Keratinocyte (primary cell): ENCODE measurements at regions not wholly inside any gene's neighbourhood (a gene's known extent, or its start where the extent isn't known, plus 50 kb on each side); places are given as distances from the start of the nearest gene placed in this dataset.

ENCODE experiments used
- DNase-seq: peaks from one replicate; pipeline ENCODE4 v3.0.0-alpha.2; 2011; ENCODE audit warnings: low read depth, missing footprints, low spot score
- FAIRE-seq: peaks from 2 replicates; lab custom pipeline; 2011; peaks lifted over from hg19 to GRCh38; lab: Jason Lieb, UNC
- H2AFZ ChIP-seq: 2 replicates; pipeline ENCODE4 v1.6.0; 2012; ENCODE audit warnings: low read length, control low read depth, inconsistent platforms; ENCODE audit not compliant: control insufficient read depth
- H3K27ac ChIP-seq: 2 replicates; pipeline ENCODE4 v1.5.1; 2011; ENCODE audit warnings: low read length; ENCODE audit not compliant: control insufficient read depth, insufficient read depth
- H3K27me3 ChIP-seq: 3 replicates; pipeline ENCODE4 v1.6.0; 2011; ENCODE audit warnings: low read length; ENCODE audit not compliant: control insufficient read depth, insufficient read depth; ENCODE audit errors: extremely low read depth
- H3K36me3 ChIP-seq, 2 experiments: 2 replicates in 1 of 2; 3 replicates in 1 of 2; pipeline ENCODE4 v1.5.1; 2011; ENCODE audit warnings: low read length in 2 of 2, mild to moderate bottlenecking in 1 of 2; ENCODE audit not compliant: control insufficient read depth in 2 of 2, insufficient read depth in 2 of 2; ENCODE audit errors: extremely low read depth in 1 of 2
- H3K4me1 ChIP-seq: 3 replicates; pipeline ENCODE4 v1.5.1; 2011; ENCODE audit warnings: low read length; ENCODE audit not compliant: control insufficient read depth, insufficient read depth; ENCODE audit errors: extremely low read depth
- H3K4me2 ChIP-seq: 3 replicates; pipeline ENCODE4 v1.6.0; 2011; ENCODE audit warnings: low read depth, low read length; ENCODE audit not compliant: control insufficient read depth, insufficient read depth; ENCODE audit errors: extremely low read depth
- H3K4me3 ChIP-seq, 3 experiments: fragments of 200-600 bp in 1 of 3; sonication (generic) in 1 of 3; 2 replicates in 2 of 3; 3 replicates in 1 of 3; pipeline ENCODE4 v1.5.1; 2011 to 2016; ENCODE audit warnings: low read length in 3 of 3, mild to moderate bottlenecking in 3 of 3, control low read depth in 2 of 3, inconsistent platforms in 1 of 3, low read depth in 1 of 3, mixed read lengths in 1 of 3, mixed run types in 1 of 3, moderate library complexity in 1 of 3; ENCODE audit not compliant: control insufficient read depth in 2 of 3, insufficient read depth in 2 of 3; ENCODE audit errors: extremely low read depth in 1 of 3
- H3K79me2 ChIP-seq: 2 replicates; pipeline ENCODE4 v1.6.0; 2012; ENCODE audit warnings: low read length; ENCODE audit not compliant: control insufficient read depth, insufficient read depth
- H3K9ac ChIP-seq: 3 replicates; pipeline ENCODE4 v1.6.0; 2011; ENCODE audit warnings: low read length; ENCODE audit not compliant: control insufficient read depth, insufficient read depth; ENCODE audit errors: extremely low read depth
- H3K9me1 ChIP-seq: 3 replicates; pipeline ENCODE4 v1.6.0; 2011; ENCODE audit warnings: low read length; ENCODE audit not compliant: control insufficient read depth, insufficient read depth; ENCODE audit errors: extremely low read depth
- H3K9me3 ChIP-seq: 2 replicates; pipeline ENCODE4 v1.5.1; 2012; ENCODE audit warnings: low read depth, low read length; ENCODE audit not compliant: control insufficient read depth
- H4K20me1 ChIP-seq: 3 replicates; pipeline ENCODE4 v1.6.0; 2011; ENCODE audit warnings: low read length; ENCODE audit not compliant: control insufficient read depth, insufficient read depth; ENCODE audit errors: extremely low read depth
- EZH2 ChIP-seq: IDR thresholded peaks from one replicate; pipeline ENCODE4 v1.6.1; 2012; ENCODE audit warnings: inconsistent platforms, mild to moderate bottlenecking, low read length, moderate library complexity
- dilution Hi-C: fragments of 300-500 bp; cut with MboI; formaldehyde crosslinking; loops from one replicate; pipeline ENCODE4 v1.7.0; 2020; ENCODE audit warnings: low sequenced_read_pairs; ENCODE audit not compliant: extremely low pct_ligation_motif_present
- TF ChIP-seq, protein P1 (sequence below), 3 experiments: IDR thresholded peaks in 1 of 3; conservative IDR thresholded peaks in 1 of 3; optimal IDR thresholded peaks in 1 of 3; 2 replicates in 2 of 3; 3 replicates in 1 of 3; pipeline versions ENCODE3 to v1.5.1; 2011; ENCODE audit warnings: low read length in 3 of 3, mild to moderate bottlenecking in 3 of 3, moderate library complexity in 2 of 3, control low read depth in 1 of 3, inconsistent platforms in 1 of 3; ENCODE audit not compliant: insufficient read depth in 2 of 3; ENCODE audit errors: extremely low read depth in 1 of 3

DNA sequence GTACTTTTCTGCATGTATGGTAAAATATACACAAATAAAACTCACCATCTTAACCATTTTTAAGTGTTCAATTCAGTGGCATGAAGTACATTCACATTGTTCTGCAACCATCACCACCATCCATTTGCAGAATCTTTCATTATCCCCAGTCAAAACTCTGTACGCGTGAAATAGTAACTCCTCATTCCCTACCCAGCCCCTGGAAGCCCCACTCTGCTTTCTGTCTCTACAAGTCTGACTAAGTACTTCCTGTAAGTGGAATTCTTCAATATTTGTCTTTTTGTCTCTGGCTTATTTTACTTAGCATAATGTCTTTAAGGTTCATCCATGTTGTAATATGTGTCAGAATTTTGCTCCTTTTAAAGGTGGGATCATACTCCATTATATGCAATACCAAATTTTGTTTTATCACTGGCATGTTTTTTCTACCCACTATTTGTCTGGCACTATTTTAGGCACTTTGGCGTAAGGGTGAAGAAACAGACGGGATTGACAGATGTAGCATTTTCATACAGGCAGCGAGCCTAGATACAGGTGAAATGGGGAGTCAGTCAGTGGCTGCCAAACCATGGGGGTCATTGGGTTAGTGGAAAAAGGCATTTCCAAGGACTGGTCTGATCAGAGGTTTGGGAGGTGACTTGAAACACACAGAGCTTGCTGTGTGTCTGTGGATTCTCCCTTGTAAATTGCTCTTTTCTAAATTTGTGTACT is 163.2 kb upstream of the MYCN start:
- Histone ChIP-seq H3K9ac (no peak overlapping the region), H3K9me1 (no peaks in the 10 kb centered on the region), H3K36me3 (no peaks in the 10 kb centered on the region), H3K4me1 (no peaks in the 10 kb centered on the region), H4K20me1 (no peaks in the 10 kb centered on the region), H3K4me2 (no peak overlapping the region), H3K27me3 (no peaks in the 10 kb centered on the region), H3K9me3 (no peaks in the 10 kb centered on the region), H3K4me3 (no peak overlapping the region), H2AFZ (no peak overlapping the region), H3K27ac (no peak overlapping the region), H3K79me2 (no peaks in the 10 kb centered on the region)
- FAIRE-seq (no peak), DNase-seq (no peak)
- TF ChIP-seq, protein P1, sequence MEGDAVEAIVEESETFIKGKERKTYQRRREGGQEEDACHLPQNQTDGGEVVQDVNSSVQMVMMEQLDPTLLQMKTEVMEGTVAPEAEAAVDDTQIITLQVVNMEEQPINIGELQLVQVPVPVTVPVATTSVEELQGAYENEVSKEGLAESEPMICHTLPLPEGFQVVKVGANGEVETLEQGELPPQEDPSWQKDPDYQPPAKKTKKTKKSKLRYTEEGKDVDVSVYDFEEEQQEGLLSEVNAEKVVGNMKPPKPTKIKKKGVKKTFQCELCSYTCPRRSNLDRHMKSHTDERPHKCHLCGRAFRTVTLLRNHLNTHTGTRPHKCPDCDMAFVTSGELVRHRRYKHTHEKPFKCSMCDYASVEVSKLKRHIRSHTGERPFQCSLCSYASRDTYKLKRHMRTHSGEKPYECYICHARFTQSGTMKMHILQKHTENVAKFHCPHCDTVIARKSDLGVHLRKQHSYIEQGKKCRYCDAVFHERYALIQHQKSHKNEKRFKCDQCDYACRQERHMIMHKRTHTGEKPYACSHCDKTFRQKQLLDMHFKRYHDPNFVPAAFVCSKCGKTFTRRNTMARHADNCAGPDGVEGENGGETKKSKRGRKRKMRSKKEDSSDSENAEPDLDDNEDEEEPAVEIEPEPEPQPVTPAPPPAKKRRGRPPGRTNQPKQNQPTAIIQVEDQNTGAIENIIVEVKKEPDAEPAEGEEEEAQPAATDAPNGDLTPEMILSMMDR (optimal IDR thresholded peaks at IDR 0.05 in 1 of 3, IDR thresholded peaks at IDR 0.05 in 1 of 3, conservative IDR thresholded peaks at IDR 0.05 in 1 of 3; ENCODE audit: extremely low read depth in 1 of 3, insufficient read depth in 2 of 3, low read length in 3 of 3): no peak
- no peak for TF ChIP-seq EZH2
- dilution Hi-C loops: no loop called here

DNA sequence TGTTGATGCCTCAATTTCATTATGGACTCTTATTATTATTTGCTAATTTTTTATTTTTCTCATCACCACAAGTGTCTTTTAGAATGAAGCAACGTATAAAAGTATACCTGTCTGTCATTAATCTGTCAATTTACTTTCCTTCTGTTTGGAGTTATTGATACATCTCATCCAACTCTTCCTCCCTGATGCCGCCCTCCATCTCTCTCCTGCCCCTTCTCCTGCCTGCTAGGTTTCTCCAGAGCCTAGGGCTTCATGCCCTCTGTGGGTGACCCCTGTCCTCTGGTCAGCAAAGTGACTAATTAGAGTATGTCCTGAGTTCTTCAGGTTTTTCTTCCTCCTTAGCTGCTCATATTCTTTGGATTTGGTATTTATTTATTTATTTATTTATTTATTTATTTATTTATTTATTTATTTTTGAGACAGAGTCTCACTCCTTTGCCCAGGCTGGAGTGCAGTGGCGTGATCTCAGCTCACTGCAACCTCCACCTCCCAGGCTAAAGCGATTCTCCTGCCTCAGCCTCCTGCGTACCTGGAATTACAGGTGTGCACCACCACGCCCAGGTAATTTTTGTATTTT is 162.5 kb upstream of the MYCN start:
- Histone ChIP-seq H3K9me3 (no peaks in the 10 kb centered on the region), H3K27ac (no peak overlapping the region), H3K9me1 (no peaks in the 10 kb centered on the region), H2AFZ (no peak overlapping the region), H4K20me1 (no peaks in the 10 kb centered on the region), H3K79me2 (no peaks in the 10 kb centered on the region), H3K4me2 (no peak overlapping the region), H3K9ac (no peak overlapping the region), H3K27me3 (no peaks in the 10 kb centered on the region), H3K4me1 (no peaks in the 10 kb centered on the region), H3K36me3 (no peaks in the 10 kb centered on the region), H3K4me3 (no peak overlapping the region)
- FAIRE-seq (no peak), DNase-seq (no peak)
- dilution Hi-C loops: no loop called here
- TF ChIP-seq EZH2: no peak
- TF ChIP-seq, protein P1 (optimal IDR thresholded peaks at IDR 0.05 in 1 of 3, IDR thresholded peaks at IDR 0.05 in 1 of 3, conservative IDR thresholded peaks at IDR 0.05 in 1 of 3; ENCODE audit: extremely low read depth in 1 of 3, insufficient read depth in 2 of 3, low read length in 3 of 3): no peak
